ENCODE measurements at regions not wholly inside any gene's neighbourhood (a gene's known extent, or its start where the extent isn't known, plus 50 kb on each side); places are given as distances from the start of the nearest gene placed in this dataset.

DNA sequence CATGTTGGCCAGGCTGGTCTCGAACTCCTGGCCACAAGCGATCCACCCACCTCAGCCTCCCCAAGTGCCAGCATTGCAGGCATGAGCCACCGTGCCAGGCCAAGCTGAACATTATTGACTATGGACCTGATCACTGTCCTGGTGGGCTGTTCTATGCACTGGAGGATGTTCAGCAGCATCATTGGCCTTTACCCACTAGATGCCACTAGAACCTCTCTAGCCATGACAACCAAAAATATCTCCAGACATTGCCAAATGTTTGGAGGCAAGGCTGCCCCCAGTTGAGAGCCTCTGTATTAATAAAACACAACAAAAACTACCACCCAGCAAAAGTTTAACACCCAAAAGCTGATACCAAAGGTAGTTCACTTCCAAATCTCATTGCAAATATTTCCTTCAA lies 110.8 kb upstream of the SOD1 start:
- H3K36me3 ChIP-seq (ENCODE audit: insufficient read depth, low read length, poor library complexity, severe bottlenecking) = no peaks in the 10 kb centered on the region
- intact Hi-C loops (cut with micrococcal nuclease; ENCODE audit: unreplicated experiment) = no loop called here
- BruUV-seq (replicated peaks) = no TSS peak
- H3K9me3 ChIP-seq (ENCODE audit: low read depth, low read length, poor library complexity, severe bottlenecking) = no peaks in the 10 kb centered on the region
- no peaks in the 10 kb centered on the region for H3K27me3 ChIP-seq (replicated peaks; ENCODE audit: insufficient read depth, low read depth, low read length, poor library complexity)
- no peak for TF ChIP-seq EZH2 (IDR thresholded peaks at IDR 0.05; ENCODE audit: borderline replicate concordance, low read depth, low read length, poor library complexity, severe bottlenecking)
- TF ChIP-seq, protein P1, sequence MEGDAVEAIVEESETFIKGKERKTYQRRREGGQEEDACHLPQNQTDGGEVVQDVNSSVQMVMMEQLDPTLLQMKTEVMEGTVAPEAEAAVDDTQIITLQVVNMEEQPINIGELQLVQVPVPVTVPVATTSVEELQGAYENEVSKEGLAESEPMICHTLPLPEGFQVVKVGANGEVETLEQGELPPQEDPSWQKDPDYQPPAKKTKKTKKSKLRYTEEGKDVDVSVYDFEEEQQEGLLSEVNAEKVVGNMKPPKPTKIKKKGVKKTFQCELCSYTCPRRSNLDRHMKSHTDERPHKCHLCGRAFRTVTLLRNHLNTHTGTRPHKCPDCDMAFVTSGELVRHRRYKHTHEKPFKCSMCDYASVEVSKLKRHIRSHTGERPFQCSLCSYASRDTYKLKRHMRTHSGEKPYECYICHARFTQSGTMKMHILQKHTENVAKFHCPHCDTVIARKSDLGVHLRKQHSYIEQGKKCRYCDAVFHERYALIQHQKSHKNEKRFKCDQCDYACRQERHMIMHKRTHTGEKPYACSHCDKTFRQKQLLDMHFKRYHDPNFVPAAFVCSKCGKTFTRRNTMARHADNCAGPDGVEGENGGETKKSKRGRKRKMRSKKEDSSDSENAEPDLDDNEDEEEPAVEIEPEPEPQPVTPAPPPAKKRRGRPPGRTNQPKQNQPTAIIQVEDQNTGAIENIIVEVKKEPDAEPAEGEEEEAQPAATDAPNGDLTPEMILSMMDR (conservative IDR thresholded peaks at IDR 0.05; ENCODE audit: low read depth, low read length) = no peak; the same call in 1 of the 2 replicates
- H3K27ac ChIP-seq (ENCODE audit: low read depth, low read length, poor library complexity, severe bottlenecking) = no peak overlapping the region
- H3K4me3 ChIP-seq (ENCODE audit: low read depth, low read length, poor library complexity, severe bottlenecking) = no peak overlapping the region
- POLR2A ChIA-PET (ENCODE audit: low non-redundant PET) = no interaction called here
- DNase-seq (ENCODE audit: low spot score) = no peak
- CTCF ChIA-PET = interaction anchor here (0.6 to 0.9 kb wide), 2 partner anchors 32 to 815 kb away, joined by 3 to 4 read pairs; no protein-coding TSS in a partner anchor
- H3K4me1 ChIP-seq (ENCODE audit: insufficient read depth, low read length, poor library complexity, severe bottlenecking) = peaks cover 12% of the 10 kb centered on the region

DNA sequence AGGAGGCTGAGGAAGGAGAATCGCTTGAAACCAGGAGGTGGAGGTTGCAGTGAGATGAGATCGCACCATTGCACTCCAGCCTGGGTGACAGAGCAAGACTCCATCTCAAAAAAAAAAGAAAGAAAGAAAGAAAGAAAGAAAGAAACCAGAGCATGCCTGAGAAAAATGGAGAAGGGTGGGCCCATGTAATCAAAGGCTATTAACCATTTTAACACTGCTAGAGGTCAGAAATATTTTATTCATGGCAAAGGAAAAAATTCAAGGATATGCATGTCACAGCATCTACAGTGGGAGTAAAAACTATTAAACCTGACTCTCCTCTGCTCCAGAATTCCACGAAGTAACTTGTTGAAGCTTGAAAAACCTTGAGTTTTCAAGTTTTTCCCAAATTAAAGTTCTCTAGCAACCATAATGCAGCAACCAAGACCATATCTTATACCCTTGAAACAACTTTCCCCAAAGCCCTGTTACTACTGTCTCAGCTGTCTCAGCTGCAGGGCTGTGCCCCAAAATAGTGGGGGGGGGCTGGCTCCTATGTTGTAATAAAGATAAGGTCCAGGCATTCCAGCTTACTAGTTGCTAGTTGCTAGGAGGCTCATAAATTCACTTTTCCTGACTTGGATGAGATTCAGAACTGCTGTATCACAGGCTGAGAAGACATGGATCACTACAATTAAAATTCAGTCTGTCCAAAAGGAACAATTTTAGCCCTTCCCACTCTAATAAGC lies 112.9 kb upstream of the SOD1 start:
- H3K4me1 ChIP-seq (ENCODE audit: insufficient read depth, low read length, poor library complexity, severe bottlenecking) = peaks cover 12% of the 10 kb centered on the region
- intact Hi-C loops (cut with micrococcal nuclease; ENCODE audit: unreplicated experiment) = no loop called here
- no peaks in the 10 kb centered on the region for H3K9me3 ChIP-seq (ENCODE audit: low read depth, low read length, poor library complexity, severe bottlenecking)
- no peaks in the 10 kb centered on the region for H3K27me3 ChIP-seq (replicated peaks; ENCODE audit: insufficient read depth, low read depth, low read length, poor library complexity)
- TF ChIP-seq, protein P1 (conservative IDR thresholded peaks at IDR 0.05; ENCODE audit: low read depth, low read length) = no peak
- TF ChIP-seq EZH2 (IDR thresholded peaks at IDR 0.05; ENCODE audit: borderline replicate concordance, low read depth, low read length, poor library complexity, severe bottlenecking) = no peak
- no peak overlapping the region for H3K4me3 ChIP-seq (ENCODE audit: low read depth, low read length, poor library complexity, severe bottlenecking)
- ChIA-PET POLR2A (ENCODE audit: low non-redundant PET) (no interaction called here), CTCF (no interaction called here)
- no peak for DNase-seq (ENCODE audit: low spot score)
- H3K36me3 ChIP-seq (ENCODE audit: insufficient read depth, low read length, poor library complexity, severe bottlenecking) = no peaks in the 10 kb centered on the region
- BruUV-seq (replicated peaks) = no TSS peak
- no peak overlapping the region for H3K27ac ChIP-seq (ENCODE audit: low read depth, low read length, poor library complexity, severe bottlenecking)

DNA sequence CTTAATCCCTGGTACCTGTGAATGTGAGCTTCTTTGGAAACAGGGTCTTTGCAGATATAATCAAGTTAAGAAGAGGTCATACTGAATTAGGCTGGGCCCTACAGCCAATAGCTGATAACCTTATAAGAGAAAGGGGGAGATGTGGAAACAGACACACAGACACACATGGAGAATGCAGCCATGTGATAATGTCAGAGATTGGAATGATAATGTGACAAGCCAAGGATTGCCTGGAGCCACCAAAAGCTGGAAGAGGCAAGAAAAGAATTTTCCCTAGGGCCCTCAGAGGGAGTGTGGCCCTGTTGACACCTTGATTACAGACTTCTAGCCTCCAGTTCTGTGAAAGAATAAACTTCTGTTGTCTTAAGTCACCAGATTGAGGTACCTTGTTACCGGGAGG lies 114.5 kb upstream of the SOD1 start:
- no peak for DNase-seq (ENCODE audit: low spot score)
- intact Hi-C loops (cut with micrococcal nuclease; ENCODE audit: unreplicated experiment) = no loop called here
- Histone ChIP-seq H3K36me3 (ENCODE audit: insufficient read depth, low read length, poor library complexity, severe bottlenecking) (no peaks in the 10 kb centered on the region), H3K27me3 (replicated peaks; ENCODE audit: insufficient read depth, low read depth, low read length, poor library complexity) (no peaks in the 10 kb centered on the region), H3K9me3 (ENCODE audit: low read depth, low read length, poor library complexity, severe bottlenecking) (no peaks in the 10 kb centered on the region), H3K4me1 (ENCODE audit: insufficient read depth, low read length, poor library complexity, severe bottlenecking) (peaks cover 12% of the 10 kb centered on the region), H3K4me3 (ENCODE audit: low read depth, low read length, poor library complexity, severe bottlenecking) (no peak overlapping the region), H3K27ac (ENCODE audit: low read depth, low read length, poor library complexity, severe bottlenecking) (no peak overlapping the region)
- ChIA-PET POLR2A (ENCODE audit: low non-redundant PET) (no interaction called here), CTCF (no interaction called here)
- no TSS peak for BruUV-seq (replicated peaks)
- TF ChIP-seq, protein P1 (conservative IDR thresholded peaks at IDR 0.05; ENCODE audit: low read depth, low read length) = no peak
- no peak for TF ChIP-seq EZH2 (IDR thresholded peaks at IDR 0.05; ENCODE audit: borderline replicate concordance, low read depth, low read length, poor library complexity, severe bottlenecking)
